ENCODE measurements at regions not wholly inside any gene's neighbourhood (a gene's known extent, or its start where the extent isn't known, plus 50 kb on each side); places are given as distances from the start of the nearest gene placed in this dataset.
A peak's percentile ranks its signal among the peaks of the same experiment; 100 is the strongest.

DNA sequence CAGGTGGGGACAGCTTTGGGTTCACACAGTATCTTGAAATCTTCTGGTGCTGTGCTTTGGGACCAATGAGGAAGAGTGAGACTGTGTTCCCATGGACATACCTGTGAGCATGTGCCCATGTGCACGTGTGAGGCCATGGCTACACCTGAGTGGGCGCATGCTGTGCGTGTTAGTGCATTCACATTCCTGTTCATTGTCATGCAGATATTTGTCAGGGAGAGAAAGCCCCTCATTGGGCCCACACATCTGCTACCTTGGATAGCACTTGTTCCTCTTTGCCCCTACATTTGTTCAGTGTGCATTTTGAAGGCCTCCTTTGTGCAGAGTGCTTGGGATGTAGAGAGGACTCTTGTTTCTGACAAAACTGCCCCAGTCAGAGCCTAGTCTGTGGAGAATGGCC lies 154.3 kb upstream of the E2F8 start:
- Histone ChIP-seq H4K8ac (ENCODE audit: extremely low read depth, insufficient read depth, low read length) (no peak overlapping the region), H3K4me1 (replicated peaks in 1 of 4; ENCODE audit: control insufficient read depth in 3 of 4, insufficient read depth in 4 of 4, low read length in 3 of 4) (peaks cover 1 to 8% (median 5%) of the 10 kb centered on the region in 4 experiments; a peak in 4 of 7 replicates), H2BK15ac (ENCODE audit: low read length) (no peak overlapping the region), H3K9ac (replicated peaks in 1 of 4; ENCODE audit: extremely low read depth in 1 of 4, low read depth in 3 of 4, low read length in 3 of 4) (no peak overlapping the region), H3K79me2 (ENCODE audit: control insufficient read depth in 1 of 2, insufficient read depth in 2 of 2, low read length in 2 of 2) (no peaks in the 10 kb centered on the region), H2BK20ac (ENCODE audit: low read length) (peak overlapping the region; percentile 11; the same call in 1 of the 2 replicates), H3K9me3 (ENCODE audit: insufficient read depth in 2 of 2, low read depth in 1 of 2, low read length in 1 of 2) (no peaks in the 10 kb centered on the region), H3K27ac (ENCODE audit: low read depth, low read length) (no peak overlapping the region), H3K36me3 (ENCODE audit: control insufficient read depth in 2 of 4, insufficient read depth in 4 of 4, low read length in 3 of 4) (no peaks in the 10 kb centered on the region), H4K20me1 (replicated peaks in 1 of 2; ENCODE audit: control insufficient read depth in 1 of 2, insufficient read depth in 2 of 2, low read length in 2 of 2) (no peaks in the 10 kb centered on the region), H2BK12ac (ENCODE audit: low read depth, low read length) (peak overlapping the region; percentile 64; the same call in 1 of the 2 replicates), H2BK120ac (replicated peaks; ENCODE audit: low read depth, low read length) (no peak overlapping the region), H3K4me3 (ENCODE audit: extremely low read depth in 1 of 4, insufficient read depth in 2 of 4, low read depth in 3 of 4, low read length in 4 of 4) (no peak overlapping the region), H3K4ac (replicated peaks; ENCODE audit: insufficient read length, low read depth, low read length) (no peak overlapping the region), H3K18ac (ENCODE audit: extremely low read depth, low read length) (no peak overlapping the region), H3K4me2 (ENCODE audit: insufficient read depth in 1 of 2, low read depth in 2 of 2, low read length in 2 of 2) (no peak overlapping the region), H3K23me2 (ENCODE audit: low read depth, low read length) (no peaks in the 10 kb centered on the region), H3K79me1 (ENCODE audit: low read depth, low read length) (no peaks in the 10 kb centered on the region), H3K23ac (ENCODE audit: insufficient read length) (no peak overlapping the region), H4K5ac (ENCODE audit: insufficient read length, low read depth, low read length) (no peak overlapping the region), H2AK5ac (ENCODE audit: low read depth, low read length) (peak overlapping the region; percentile 17; the same call in 1 of the 2 replicates), H2BK5ac (ENCODE audit: low read depth, low read length) (peak overlapping the region; percentile 50; the same call in 1 of the 2 replicates), H3K56ac (replicated peaks; ENCODE audit: insufficient read length, low read depth, low read length) (no peak overlapping the region), H2AFZ (ENCODE audit: low read length) (no peak overlapping the region), H3K27me3 (replicated peaks in 1 of 4; ENCODE audit: control insufficient read depth in 3 of 4, extremely low read depth in 1 of 4, insufficient read depth in 3 of 4, low read length in 3 of 4) (no peaks in the 10 kb centered on the region; a peak in 1 of 7 replicates), H4K91ac (replicated peaks; ENCODE audit: insufficient read length, low read length) (no peak overlapping the region), H3K14ac (ENCODE audit: insufficient read length) (no peak overlapping the region)
- FAIRE-seq = peak; percentile 70
- CTCF ChIA-PET (ENCODE audit: partially characterized antibody) = interaction anchor here (1.0 to 1.9 kb wide), 4 partner anchors 11 to 59 kb away, joined by 4 read pairs; no protein-coding TSS in a partner anchor
- POLR2A ChIA-PET (ENCODE audit: partially characterized antibody) = no interaction called here
- no peak for DNase-seq (ENCODE audit: low read depth in 1 of 2, low spot score in 2 of 2)
- 60% methylated on average over 3 of the region's 3 CpGs; no CpG with 5 or more reads in 1 of the 2 experiments for WGBS, 2 experiments (ENCODE audit: extremely low coverage in 1 of 2, insufficient coverage in 1 of 2, insufficient read length in 1 of 2, insufficient replicate concordance in 2 of 2, low coverage in 1 of 2, low lambda C conversion rate in 2 of 2, missing lambda C conversion rate in 1 of 2)
- TF ChIP-seq, protein P1, sequence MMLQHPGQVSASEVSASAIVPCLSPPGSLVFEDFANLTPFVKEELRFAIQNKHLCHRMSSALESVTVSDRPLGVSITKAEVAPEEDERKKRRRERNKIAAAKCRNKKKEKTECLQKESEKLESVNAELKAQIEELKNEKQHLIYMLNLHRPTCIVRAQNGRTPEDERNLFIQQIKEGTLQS (IDR thresholded peaks at IDR 0.05; ENCODE audit: insufficient read depth, low read depth, low read length) = no peak
- TF ChIP-seq, protein P2, sequence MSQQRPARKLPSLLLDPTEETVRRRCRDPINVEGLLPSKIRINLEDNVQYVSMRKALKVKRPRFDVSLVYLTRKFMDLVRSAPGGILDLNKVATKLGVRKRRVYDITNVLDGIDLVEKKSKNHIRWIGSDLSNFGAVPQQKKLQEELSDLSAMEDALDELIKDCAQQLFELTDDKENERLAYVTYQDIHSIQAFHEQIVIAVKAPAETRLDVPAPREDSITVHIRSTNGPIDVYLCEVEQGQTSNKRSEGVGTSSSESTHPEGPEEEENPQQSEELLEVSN (IDR thresholded peaks at IDR 0.05) = no peak
- TF ChIP-seq CBX5 (IDR thresholded peaks at IDR 0.05; ENCODE audit: low read depth, low read length) = no peak
- no peak for TF ChIP-seq PHF8 (conservative IDR thresholded peaks at IDR 0.05; ENCODE audit: low read depth, low read length)
- TF ChIP-seq SP4 (IDR thresholded peaks at IDR 0.05; ENCODE audit: low read length) = no peak
- no peak for TF ChIP-seq GTF2F1 (IDR thresholded peaks at IDR 0.05; ENCODE audit: borderline replicate concordance, low read depth, low read length)
- no peak for TF ChIP-seq HDAC2 (IDR thresholded peaks at IDR 0.05; ENCODE audit: borderline replicate concordance in 1 of 2, low read depth in 2 of 2, low read length in 2 of 2)
- no peak for TF ChIP-seq EP300 (IDR thresholded peaks at IDR 0.05; ENCODE audit: borderline replicate concordance in 1 of 2, low read depth in 2 of 2, low read length in 2 of 2)
- no peak for TF ChIP-seq CHD2 (IDR thresholded peaks at IDR 0.05; ENCODE audit: low read length)
- TF ChIP-seq GABPA (IDR thresholded peaks at IDR 0.05; ENCODE audit: borderline replicate concordance, insufficient read depth, low read length) = no peak
- no peak for TF ChIP-seq CHD1 (IDR thresholded peaks at IDR 0.05; ENCODE audit: low read depth, low read length)
- 0 out of 2 replicates have a peak, but pooled peaks have one; percentile 61 for TF ChIP-seq TCF12 (IDR thresholded peaks at IDR 0.05; ENCODE audit: low read depth, low read length)
- no peak for TF ChIP-seq BCL11A (IDR thresholded peaks at IDR 0.05; ENCODE audit: low read depth in 2 of 2, low read length in 2 of 2)
